HG02870 (cell line): ENCODE measurements at regions not wholly inside any gene's neighbourhood (a gene's known extent, or its start where the extent isn't known, plus 50 kb on each side); places are given as distances from the start of the nearest gene placed in this dataset.
A peak's percentile ranks its signal among the peaks of the same experiment; 100 is the strongest.

ENCODE experiments used
- ATAC-seq: cut with Tn5 transposase; IDR thresholded peaks from one replicate; pipeline ENCODE4 v1.9.1; 2021; ENCODE audit warnings: mild to moderate bottlenecking, moderate library complexity; ENCODE audit not compliant: unreplicated experiment

GRCh38 chr10:46227571-46227935 is 59.2 kb upstream of the ANTXRL start:
- ATAC-seq: no peak

- no peak for ATAC-seq
These were observed 58.7 kb upstream of the ANTXRL start for GRCh38 chr10:46227936-46228562.

GRCh38 chr10:46228563-46229071 is 58.2 kb upstream of the ANTXRL start:
- ATAC-seq: peak; percentile 84

- ATAC-seq: no peak
These were observed 57.6 kb upstream of the ANTXRL start for GRCh38 chr10:46229144-46229563.

- ATAC-seq: no peak
These were observed 56.2 kb upstream of the ANTXRL start for GRCh38 chr10:46230615-46231014.

GRCh38 chr10:46231087-46231486 is 55.7 kb upstream of the ANTXRL start:
- no peak for ATAC-seq

- no peak for ATAC-seq
These were observed 54.7 kb upstream of the ANTXRL start for GRCh38 chr10:46232084-46232483.

GRCh38 chr10:46232666-46233065 is 54.1 kb upstream of the ANTXRL start:
- no peak for ATAC-seq

- no peak for ATAC-seq
These were observed 53.6 kb upstream of the ANTXRL start for GRCh38 chr10:46233181-46233580.

- no peak for ATAC-seq
These were observed 52.8 kb upstream of the ANTXRL start for GRCh38 chr10:46234026-46234425.

- no peak for ATAC-seq
These were observed 52.3 kb upstream of the ANTXRL start for GRCh38 chr10:46234431-46235060.

- no peak for ATAC-seq
These were observed 50.9 kb upstream of the ANTXRL start for GRCh38 chr10:46235705-46236545.

GRCh38 chr10:46236546-46236887 is 50.3 kb upstream of the ANTXRL start:
- ATAC-seq: no peak

GRCh38 chr10:46236941-46237681 is 49.7 kb upstream of the ANTXRL start:
- no peak for ATAC-seq
